ENCODE measurements at regions not wholly inside any gene's neighbourhood (a gene's known extent, or its start where the extent isn't known, plus 50 kb on each side); places are given as distances from the start of the nearest gene placed in this dataset.

DNA sequence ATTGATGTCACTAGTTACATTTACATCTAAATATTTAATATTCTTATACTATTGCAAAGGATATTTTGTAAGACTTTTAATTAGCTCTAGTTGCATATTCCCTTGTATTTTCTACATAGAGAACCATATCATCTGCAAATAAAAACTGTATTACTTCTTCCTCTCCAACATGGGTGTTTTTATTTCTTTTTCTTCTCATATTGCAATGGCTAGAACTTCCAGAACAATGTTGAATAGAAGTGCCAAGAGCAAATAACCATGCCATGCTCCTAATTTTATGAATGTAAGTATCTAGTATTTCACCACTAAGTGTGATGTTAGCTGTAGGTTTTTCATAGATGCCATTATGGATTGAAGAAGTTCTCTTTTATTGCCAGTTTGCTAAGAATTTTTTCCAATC, 321.8 kb upstream of the NCAM1 start:
- TF ChIP-seq, protein P1, sequence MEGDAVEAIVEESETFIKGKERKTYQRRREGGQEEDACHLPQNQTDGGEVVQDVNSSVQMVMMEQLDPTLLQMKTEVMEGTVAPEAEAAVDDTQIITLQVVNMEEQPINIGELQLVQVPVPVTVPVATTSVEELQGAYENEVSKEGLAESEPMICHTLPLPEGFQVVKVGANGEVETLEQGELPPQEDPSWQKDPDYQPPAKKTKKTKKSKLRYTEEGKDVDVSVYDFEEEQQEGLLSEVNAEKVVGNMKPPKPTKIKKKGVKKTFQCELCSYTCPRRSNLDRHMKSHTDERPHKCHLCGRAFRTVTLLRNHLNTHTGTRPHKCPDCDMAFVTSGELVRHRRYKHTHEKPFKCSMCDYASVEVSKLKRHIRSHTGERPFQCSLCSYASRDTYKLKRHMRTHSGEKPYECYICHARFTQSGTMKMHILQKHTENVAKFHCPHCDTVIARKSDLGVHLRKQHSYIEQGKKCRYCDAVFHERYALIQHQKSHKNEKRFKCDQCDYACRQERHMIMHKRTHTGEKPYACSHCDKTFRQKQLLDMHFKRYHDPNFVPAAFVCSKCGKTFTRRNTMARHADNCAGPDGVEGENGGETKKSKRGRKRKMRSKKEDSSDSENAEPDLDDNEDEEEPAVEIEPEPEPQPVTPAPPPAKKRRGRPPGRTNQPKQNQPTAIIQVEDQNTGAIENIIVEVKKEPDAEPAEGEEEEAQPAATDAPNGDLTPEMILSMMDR (IDR thresholded peaks at IDR 0.05; ENCODE audit: extremely low read depth in 1 of 2, insufficient read depth in 1 of 2, low read depth in 1 of 2, low read length in 2 of 2) = no peak
- TF ChIP-seq POLR2A (IDR thresholded peaks at IDR 0.05; ENCODE audit: low read depth, low read length) = no peak
- TF ChIP-seq EZH2 (IDR thresholded peaks at IDR 0.05; ENCODE audit: borderline replicate concordance, low read depth, low read length, severe bottlenecking) = no peak
- TF ChIP-seq, protein P2, sequence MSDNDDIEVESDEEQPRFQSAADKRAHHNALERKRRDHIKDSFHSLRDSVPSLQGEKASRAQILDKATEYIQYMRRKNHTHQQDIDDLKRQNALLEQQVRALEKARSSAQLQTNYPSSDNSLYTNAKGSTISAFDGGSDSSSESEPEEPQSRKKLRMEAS (IDR thresholded peaks at IDR 0.05; ENCODE audit: insufficient read depth, insufficient read length) = no peak
